WTC11 (cell line): ENCODE measurements at regions not wholly inside any gene's neighbourhood (a gene's known extent, or its start where the extent isn't known, plus 50 kb on each side); places are given as distances from the start of the nearest gene placed in this dataset.

Source experiments
- ATAC-seq: fragments of 200-7000 bp; cut with Tn5 transposase; 2 replicates; pipeline ENCODE4 v1.10.0; 2021; ENCODE audit warnings: mild to moderate bottlenecking, moderate library complexity
- CTCF ChIA-PET: fragments of 300-600 bp; sonication (Branson Sonifier 250); formaldehyde crosslinking; loops from one replicate; lab custom pipeline; 2021; ENCODE audit warnings: antibody characterized with exemption; lab: Charles Lee
- POLR2A ChIA-PET: fragments of 350-600 bp; sonication (Branson Sonifier 250); formaldehyde crosslinking; loops from one replicate; lab custom pipeline; 2021; ENCODE audit warnings: antibody characterized with exemption; lab: Charles Lee
- DNase-seq: peaks from one replicate; pipeline ENCODE4 v3.0.0; 2021; ENCODE audit warnings: low spot score
- H3K27ac Mint-ChIP-seq: 2 replicates; pipeline ENCODE4 v1.8.0; 2021; ENCODE audit warnings: mixed read lengths
- H3K27me3 Mint-ChIP-seq: 2 replicates; pipeline ENCODE4 v1.8.0; 2021; ENCODE audit warnings: low read depth, mild to moderate bottlenecking, moderate library complexity, mixed read lengths
- H3K36me3 Mint-ChIP-seq: 2 replicates; pipeline ENCODE4 v1.8.0; 2021; ENCODE audit warnings: mixed read lengths
- H3K4me1 Mint-ChIP-seq: 2 replicates; pipeline ENCODE4 v1.8.0; 2022; ENCODE audit warnings: mixed read lengths
- H3K4me3 Mint-ChIP-seq: 2 replicates; pipeline ENCODE4 v1.8.0; 2021; ENCODE audit warnings: mild to moderate bottlenecking, moderate library complexity, mixed read lengths
- H3K9me3 Mint-ChIP-seq: 2 replicates; pipeline ENCODE4 v1.8.0; 2021; ENCODE audit warnings: mixed read lengths
- ATF1 ChIP-seq: sonication (generic); formaldehyde crosslinking; IDR thresholded peaks from 2 replicates; pipeline ENCODE4 v1.8.1; 2023; ENCODE audit warnings: mild to moderate bottlenecking, moderate library complexity, missing genetic modification reagents
- ATF3 ChIP-seq: sonication (generic); formaldehyde crosslinking; conservative IDR thresholded peaks from 2 replicates; pipeline ENCODE4 v1.8.1; 2022; ENCODE audit warnings: mild to moderate bottlenecking, missing genetic modification reagents
- GABPB1 ChIP-seq: sonication (generic); formaldehyde crosslinking; IDR thresholded peaks from 2 replicates; pipeline ENCODE4 v1.8.1; 2023; ENCODE audit warnings: mild to moderate bottlenecking, missing genetic modification reagents
- JAZF1 ChIP-seq: fragments of 250-450 bp; sonication (Bioruptor Pico); IDR thresholded peaks from 2 replicates; pipeline ENCODE4 v1.9.0; 2021; ENCODE audit warnings: moderate library complexity, mild to moderate bottlenecking, inconsistent platforms
- NFE2L1 ChIP-seq: sonication (generic); formaldehyde crosslinking; IDR thresholded peaks from 2 replicates; pipeline ENCODE4 v1.8.1; 2023; ENCODE audit warnings: missing genetic modification reagents
- NFYB ChIP-seq: sonication (generic); formaldehyde crosslinking; conservative IDR thresholded peaks from 2 replicates; pipeline ENCODE4 v1.8.0; 2022; ENCODE audit warnings: low read depth, missing genetic modification reagents
- NR3C1 ChIP-seq: sonication (generic); formaldehyde crosslinking; conservative IDR thresholded peaks from 2 replicates; pipeline ENCODE4 v1.8.1; 2023; ENCODE audit warnings: low read depth, mild to moderate bottlenecking, missing genetic modification reagents
- PRDM15 ChIP-seq: sonication (generic); formaldehyde crosslinking; IDR thresholded peaks from 2 replicates; pipeline ENCODE4 v1.8.0; 2022; ENCODE audit warnings: missing genetic modification reagents
- SMAD4 ChIP-seq: sonication (generic); formaldehyde crosslinking; IDR thresholded peaks from 2 replicates; pipeline ENCODE4 v1.8.0; 2022; ENCODE audit warnings: mild to moderate bottlenecking, missing genetic modification reagents
- STAT6 ChIP-seq: sonication (generic); formaldehyde crosslinking; conservative IDR thresholded peaks from 2 replicates; pipeline ENCODE4 v1.8.1; 2023; ENCODE audit warnings: mild to moderate bottlenecking, low read depth, missing genetic modification reagents, moderate library complexity
- ZBTB21 ChIP-seq: sonication (generic); formaldehyde crosslinking; IDR thresholded peaks from 2 replicates; pipeline ENCODE4 v1.8.1; 2023; ENCODE audit warnings: mild to moderate bottlenecking, missing genetic modification reagents, borderline replicate concordance
- ZMAT4 ChIP-seq: fragments of 250-450 bp; sonication (Bioruptor Pico); IDR thresholded peaks from 2 replicates; pipeline ENCODE4 v1.9.0; 2021; ENCODE audit warnings: mild to moderate bottlenecking
- ZNF232 ChIP-seq: sonication (generic); formaldehyde crosslinking; IDR thresholded peaks from 2 replicates; pipeline ENCODE4 v1.8.0; 2022; ENCODE audit warnings: mild to moderate bottlenecking, missing genetic modification reagents
- ZNF281 ChIP-seq: sonication (generic); formaldehyde crosslinking; IDR thresholded peaks from 2 replicates; pipeline ENCODE4 v1.8.0; 2023; ENCODE audit warnings: mild to moderate bottlenecking, missing genetic modification reagents
- TF ChIP-seq, protein P1 (sequence below): sonication (generic); formaldehyde crosslinking; IDR thresholded peaks from 2 replicates; pipeline ENCODE4 v1.8.0; 2022; ENCODE audit warnings: mild to moderate bottlenecking, missing genetic modification reagents
- TF ChIP-seq, protein P2 (sequence below): sonication (generic); formaldehyde crosslinking; IDR thresholded peaks from 2 replicates; pipeline ENCODE4 v1.8.1; 2022; ENCODE audit warnings: low read depth, mild to moderate bottlenecking, moderate library complexity, missing genetic modification reagents, borderline replicate concordance
- TF ChIP-seq, protein P3 (sequence below): sonication (generic); formaldehyde crosslinking; IDR thresholded peaks from 2 replicates; pipeline ENCODE4 v1.8.0; 2022; ENCODE audit warnings: mild to moderate bottlenecking, missing genetic modification reagents

GRCh38 chr7:145168427-145168826 lies 332.6 kb upstream of the TPK1 start:
- ATAC-seq (no peak), DNase-seq (no peak)
- no peak overlapping the region for H3K27ac Mint-ChIP-seq
- TF ChIP-seq, protein P1, sequence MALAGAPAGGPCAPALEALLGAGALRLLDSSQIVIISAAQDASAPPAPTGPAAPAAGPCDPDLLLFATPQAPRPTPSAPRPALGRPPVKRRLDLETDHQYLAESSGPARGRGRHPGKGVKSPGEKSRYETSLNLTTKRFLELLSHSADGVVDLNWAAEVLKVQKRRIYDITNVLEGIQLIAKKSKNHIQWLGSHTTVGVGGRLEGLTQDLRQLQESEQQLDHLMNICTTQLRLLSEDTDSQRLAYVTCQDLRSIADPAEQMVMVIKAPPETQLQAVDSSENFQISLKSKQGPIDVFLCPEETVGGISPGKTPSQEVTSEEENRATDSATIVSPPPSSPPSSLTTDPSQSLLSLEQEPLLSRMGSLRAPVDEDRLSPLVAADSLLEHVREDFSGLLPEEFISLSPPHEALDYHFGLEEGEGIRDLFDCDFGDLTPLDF (CRISPR knock-in tag), result no peak
- TF ChIP-seq STAT6 (CRISPR knock-in tag) (no peak), GABPB1 (CRISPR knock-in tag) (no peak), NR3C1 (CRISPR knock-in tag) (no peak), NFE2L1 (CRISPR knock-in tag) (no peak), ZNF281 (CRISPR knock-in tag) (no peak), NFYB (CRISPR knock-in tag) (no peak), ATF3 (CRISPR knock-in tag) (no peak), SMAD4 (CRISPR knock-in tag) (no peak), ZMAT4 (no peak), JAZF1 (no peak), PRDM15 (no peak), ZBTB21 (CRISPR knock-in tag) (no peak), ATF1 (no peak), ZNF232 (CRISPR knock-in tag) (no peak)
- TF ChIP-seq, protein P2, sequence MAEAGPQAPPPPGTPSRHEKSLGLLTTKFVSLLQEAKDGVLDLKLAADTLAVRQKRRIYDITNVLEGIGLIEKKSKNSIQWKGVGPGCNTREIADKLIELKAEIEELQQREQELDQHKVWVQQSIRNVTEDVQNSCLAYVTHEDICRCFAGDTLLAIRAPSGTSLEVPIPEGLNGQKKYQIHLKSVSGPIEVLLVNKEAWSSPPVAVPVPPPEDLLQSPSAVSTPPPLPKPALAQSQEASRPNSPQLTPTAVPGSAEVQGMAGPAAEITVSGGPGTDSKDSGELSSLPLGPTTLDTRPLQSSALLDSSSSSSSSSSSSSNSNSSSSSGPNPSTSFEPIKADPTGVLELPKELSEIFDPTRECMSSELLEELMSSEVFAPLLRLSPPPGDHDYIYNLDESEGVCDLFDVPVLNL, result no peak
- TF ChIP-seq, protein P3, sequence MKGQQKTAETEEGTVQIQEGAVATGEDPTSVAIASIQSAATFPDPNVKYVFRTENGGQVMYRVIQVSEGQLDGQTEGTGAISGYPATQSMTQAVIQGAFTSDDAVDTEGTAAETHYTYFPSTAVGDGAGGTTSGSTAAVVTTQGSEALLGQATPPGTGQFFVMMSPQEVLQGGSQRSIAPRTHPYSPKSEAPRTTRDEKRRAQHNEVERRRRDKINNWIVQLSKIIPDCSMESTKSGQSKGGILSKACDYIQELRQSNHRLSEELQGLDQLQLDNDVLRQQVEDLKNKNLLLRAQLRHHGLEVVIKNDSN (CRISPR knock-in tag), result no peak
- H3K4me3 Mint-ChIP-seq, result no peak overlapping the region
- H3K27me3 Mint-ChIP-seq, result no peaks in the 10 kb centered on the region
- CTCF ChIA-PET, result no interaction called here
- peaks cover 8% of the 10 kb centered on the region for H3K36me3 Mint-ChIP-seq
- POLR2A ChIA-PET, result no interaction called here
- peaks cover 6% of the 10 kb centered on the region; the same call in 1 of the 2 replicates for H3K4me1 Mint-ChIP-seq
- peaks cover 12% of the 10 kb centered on the region for H3K9me3 Mint-ChIP-seq
